GM12892 (cell line): ENCODE measurements at regions not wholly inside any gene's neighbourhood (a gene's known extent, or its start where the extent isn't known, plus 50 kb on each side); places are given as distances from the start of the nearest gene placed in this dataset.

ENCODE experiments used
- POLR2A ChIP-seq: IDR thresholded peaks from 2 replicates; pipeline ENCODE4 v1.6.1; 2011; ENCODE audit warnings: low read depth, low read length, control low read depth
- POLR2AphosphoS5 ChIP-seq: IDR thresholded peaks from 2 replicates; pipeline ENCODE4 v1.6.1; 2011; ENCODE audit warnings: low read depth, low read length, control low read depth

GRCh38 chr2:153227981-153228380 is 250.6 kb downstream of the RPRM start:
- TF ChIP-seq POLR2A = no peak
- TF ChIP-seq POLR2AphosphoS5 = no peak
